H9 (cell line): ENCODE measurements at regions not wholly inside any gene's neighbourhood (a gene's known extent, or its start where the extent isn't known, plus 50 kb on each side); places are given as distances from the start of the nearest gene placed in this dataset.

Source experiments
- DNase-seq: peaks from one replicate; pipeline ENCODE4 v3.0.0-alpha.2; 2017
- H2AFZ ChIP-seq: one replicate; pipeline ENCODE4 v1.6.1; 2013; ENCODE audit warnings: mild to moderate bottlenecking, low read length, control low read depth, moderate library complexity
- H2AK5ac ChIP-seq: 2 replicates; pipeline ENCODE4 v1.6.1; 2013; ENCODE audit warnings: low read length, control low read depth, mixed read lengths; ENCODE audit not compliant: insufficient read length
- H2BK120ac ChIP-seq: one replicate; pipeline ENCODE4 v1.6.1; 2013; ENCODE audit warnings: low read depth, mild to moderate bottlenecking, low read length, control low read depth, inconsistent platforms; ENCODE audit not compliant: poor library complexity, severe bottlenecking
- H2BK12ac ChIP-seq: 2 replicates; pipeline ENCODE4 v1.6.1; 2013; ENCODE audit warnings: low read length, control low read depth, mixed read lengths, low read depth; ENCODE audit not compliant: insufficient read length
- H2BK15ac ChIP-seq: 2 replicates; pipeline ENCODE4 v1.6.1; 2013; ENCODE audit warnings: low read depth, low read length, control low read depth
- H2BK20ac ChIP-seq: one replicate; pipeline ENCODE4 v1.6.1; 2013; ENCODE audit warnings: low read depth, mild to moderate bottlenecking, low read length, control low read depth, inconsistent platforms; ENCODE audit not compliant: poor library complexity, severe bottlenecking
- H2BK5ac ChIP-seq: 2 replicates; pipeline ENCODE4 v1.6.1; 2013; ENCODE audit warnings: low read length, control low read depth, mixed read lengths; ENCODE audit not compliant: insufficient read length
- H3K14ac ChIP-seq: 2 replicates; pipeline ENCODE4 v1.6.1; 2013; ENCODE audit warnings: low read length, control low read depth; ENCODE audit not compliant: insufficient read depth
- H3K18ac ChIP-seq: 2 replicates; pipeline ENCODE4 v1.6.1; 2013; ENCODE audit warnings: low read depth, mild to moderate bottlenecking, mixed read lengths, low read length, control low read depth; ENCODE audit not compliant: insufficient read length
- H3K23ac ChIP-seq: 2 replicates; pipeline ENCODE4 v1.6.1; 2013; ENCODE audit warnings: low read length, control low read depth, mixed read lengths, low read depth; ENCODE audit not compliant: insufficient read length
- H3K23me2 ChIP-seq: 2 replicates; pipeline ENCODE4 v1.6.1; 2013; ENCODE audit warnings: low read depth, mild to moderate bottlenecking, mixed read lengths, low read length, control low read depth; ENCODE audit not compliant: insufficient read length, poor library complexity, severe bottlenecking
- H3K27ac ChIP-seq: 2 replicates; pipeline ENCODE4 v1.5.1; 2013; ENCODE audit warnings: low read length, control low read depth, mixed read lengths, low read depth; ENCODE audit not compliant: insufficient read length
- H3K27me3 ChIP-seq: 2 replicates; pipeline ENCODE4 v1.6.1; 2013; ENCODE audit warnings: low read length, control low read depth, inconsistent platforms; ENCODE audit not compliant: insufficient read depth
- H3K4ac ChIP-seq: 2 replicates; pipeline ENCODE4 v1.6.1; 2013; ENCODE audit warnings: low read depth, mild to moderate bottlenecking, control low read depth, inconsistent platforms, low read length, moderate library complexity
- H3K4me1 ChIP-seq: 2 replicates; pipeline ENCODE4 v1.6.1; 2013; ENCODE audit warnings: low read length, control low read depth, inconsistent platforms; ENCODE audit not compliant: insufficient read depth
- H3K4me2 ChIP-seq: 2 replicates; pipeline ENCODE4 v1.6.1; 2013; ENCODE audit warnings: low read length, control low read depth, mixed read lengths; ENCODE audit not compliant: insufficient read length, insufficient read depth
- H3K56ac ChIP-seq: 2 replicates; pipeline ENCODE4 v1.6.1; 2013; ENCODE audit warnings: low read depth, mild to moderate bottlenecking, mixed read lengths, low read length, control low read depth; ENCODE audit not compliant: insufficient read length
- H3K79me1 ChIP-seq: 2 replicates; pipeline ENCODE4 v1.6.1; 2013; ENCODE audit warnings: low read depth, mild to moderate bottlenecking, moderate library complexity, low read length, control low read depth, inconsistent platforms; ENCODE audit not compliant: insufficient read depth, poor library complexity, severe bottlenecking
- H3K79me2 ChIP-seq: 2 replicates; pipeline ENCODE4 v1.6.1; 2013; ENCODE audit warnings: low read length, control low read depth, inconsistent platforms; ENCODE audit not compliant: insufficient read depth
- H3K9ac ChIP-seq: 2 replicates; pipeline ENCODE4 v1.6.1; 2013; ENCODE audit warnings: low read length, control low read depth, mixed read lengths; ENCODE audit not compliant: insufficient read length; ENCODE audit errors: extremely low read depth
- H3K9me3 ChIP-seq: one replicate; pipeline ENCODE4 v1.6.1; 2013; ENCODE audit warnings: low read depth, low read length, inconsistent platforms; ENCODE audit not compliant: control insufficient read depth
- H3T11ph ChIP-seq: one replicate; pipeline ENCODE4 v1.6.1; 2013; ENCODE audit warnings: mild to moderate bottlenecking, low read length, control low read depth, inconsistent platforms
- H4K20me1 ChIP-seq: one replicate; pipeline ENCODE4 v1.6.1; 2013; ENCODE audit not compliant: control insufficient read depth, insufficient read length, insufficient read depth
- H4K5ac ChIP-seq: 2 replicates; pipeline ENCODE4 v1.6.1; 2013; ENCODE audit warnings: low read depth, mild to moderate bottlenecking, mixed read lengths, low read length, control low read depth; ENCODE audit not compliant: insufficient read length
- H4K8ac ChIP-seq: replicated peaks from 2 replicates; pipeline ENCODE4 v1.6.1; 2013; ENCODE audit warnings: low read length, control low read depth, mixed read lengths, low read depth; ENCODE audit not compliant: insufficient read length
- H4K91ac ChIP-seq: 2 replicates; pipeline ENCODE4 v1.6.1; 2013; ENCODE audit warnings: low read depth, mild to moderate bottlenecking, moderate library complexity, mixed read lengths, low read length, control low read depth; ENCODE audit not compliant: insufficient read length
- H3K27ac Mint-ChIP-seq, 3 experiments: 2 replicates in 2 of 3; 3 replicates in 1 of 3; pipeline ENCODE4 v1.8.0; 2020 to 2021; ENCODE audit warnings: mixed read lengths in 3 of 3, mild to moderate bottlenecking in 1 of 3, moderate library complexity in 1 of 3
- H3K27me3 Mint-ChIP-seq: 2 replicates; pipeline ENCODE4 v1.8.0; 2021; ENCODE audit warnings: low read depth, mild to moderate bottlenecking, moderate library complexity, mixed read lengths
- H3K36me3 Mint-ChIP-seq, 3 experiments: 2 replicates in 2 of 3; 3 replicates in 1 of 3; pipeline ENCODE4 v1.8.0; 2020 to 2021; ENCODE audit warnings: low read depth in 3 of 3, mixed read lengths in 3 of 3; ENCODE audit not compliant: insufficient read depth in 1 of 3
- H3K4me1 Mint-ChIP-seq, 2 experiments: 2 replicates each; pipeline ENCODE4 v1.8.0; 2020; ENCODE audit warnings: mixed read lengths in 2 of 2
- H3K4me3 Mint-ChIP-seq, 2 experiments: 2 replicates in 1 of 2; 3 replicates in 1 of 2; pipeline ENCODE4 v1.8.0; 2020 to 2021; ENCODE audit warnings: mild to moderate bottlenecking in 2 of 2, mixed read lengths in 2 of 2, moderate library complexity in 1 of 2
- H3K9me3 Mint-ChIP-seq, 2 experiments: 2 replicates in 1 of 2; 3 replicates in 1 of 2; pipeline ENCODE4 v1.8.0; 2020; ENCODE audit warnings: mild to moderate bottlenecking in 2 of 2, mixed read lengths in 2 of 2, moderate library complexity in 1 of 2
- WGBS: extraction: QIAGEN DNeasy Blood & Tissue Kit; methylation state at CpG from one replicate; pipeline ENCODE4 v1.1.7; 2013; ENCODE audit warnings: missing lambda C conversion rate, low lambda C conversion rate, mixed read lengths; ENCODE audit not compliant: insufficient read length; ENCODE audit errors: extremely low coverage; 5-methylcytosine and 5-hydroxymethylcytosine counted together
- TF ChIP-seq, protein P1 (sequence below): fragments of 200-600 bp; sonication (generic); conservative IDR thresholded peaks from 3 replicates; pipeline ENCODE4 v1.8.0; 2021; ENCODE audit warnings: antibody characterized with exemption, mild to moderate bottlenecking

DNA sequence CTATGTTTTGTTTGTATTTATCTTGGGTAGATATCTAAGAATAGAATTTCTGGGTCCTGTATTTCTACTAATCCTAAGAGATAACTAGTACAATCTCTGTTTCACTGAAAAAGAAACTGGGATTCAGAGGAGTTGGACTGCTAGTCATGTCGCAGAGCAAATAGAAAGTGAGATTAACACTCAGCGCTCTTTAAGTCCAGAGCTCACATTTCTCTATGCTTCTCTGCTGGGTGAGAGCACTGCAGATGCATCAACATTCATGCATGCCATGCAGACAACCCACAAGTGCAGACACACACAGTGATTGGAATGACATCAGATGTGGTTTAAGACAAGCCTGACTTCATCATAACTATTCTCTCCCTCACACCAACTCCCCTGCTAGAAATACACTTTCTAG, 563.8 kb downstream of the TDRD15 start:
- Histone ChIP-seq H3K9me3 (no peaks in the 10 kb centered on the region), H4K91ac (no peak overlapping the region), H3K4me2 (no peak overlapping the region), H3K23me2 (no peaks in the 10 kb centered on the region), H2AFZ (no peak overlapping the region), H3K18ac (no peak overlapping the region), H2BK20ac (no peak overlapping the region), H3K9ac (no peak overlapping the region), H3K27ac (no peak overlapping the region), H2BK5ac (no peak overlapping the region), H4K5ac (no peak overlapping the region), H3K23ac (no peak overlapping the region), H3K4ac (no peak overlapping the region), H4K20me1 (no peaks in the 10 kb centered on the region), H3T11ph (no peak overlapping the region), H3K56ac (no peak overlapping the region), H2BK12ac (no peak overlapping the region), H3K27me3 (no peaks in the 10 kb centered on the region), H4K8ac (no peak overlapping the region), H3K14ac (no peak overlapping the region), H3K4me1 (no peaks in the 10 kb centered on the region), H2BK120ac (no peak overlapping the region), H2BK15ac (no peak overlapping the region), H3K79me1 (no peaks in the 10 kb centered on the region), H2AK5ac (no peak overlapping the region), H3K79me2 (no peaks in the 10 kb centered on the region)
- Mint-ChIP-seq H3K4me1 (no peaks in the 10 kb centered on the region), H3K27ac (no peak overlapping the region), H3K9me3 (no peaks in the 10 kb centered on the region), H3K36me3 (no peaks in the 10 kb centered on the region), H3K4me3 (no peak overlapping the region), H3K27me3 (no peaks in the 10 kb centered on the region)
- TF ChIP-seq, protein P1, sequence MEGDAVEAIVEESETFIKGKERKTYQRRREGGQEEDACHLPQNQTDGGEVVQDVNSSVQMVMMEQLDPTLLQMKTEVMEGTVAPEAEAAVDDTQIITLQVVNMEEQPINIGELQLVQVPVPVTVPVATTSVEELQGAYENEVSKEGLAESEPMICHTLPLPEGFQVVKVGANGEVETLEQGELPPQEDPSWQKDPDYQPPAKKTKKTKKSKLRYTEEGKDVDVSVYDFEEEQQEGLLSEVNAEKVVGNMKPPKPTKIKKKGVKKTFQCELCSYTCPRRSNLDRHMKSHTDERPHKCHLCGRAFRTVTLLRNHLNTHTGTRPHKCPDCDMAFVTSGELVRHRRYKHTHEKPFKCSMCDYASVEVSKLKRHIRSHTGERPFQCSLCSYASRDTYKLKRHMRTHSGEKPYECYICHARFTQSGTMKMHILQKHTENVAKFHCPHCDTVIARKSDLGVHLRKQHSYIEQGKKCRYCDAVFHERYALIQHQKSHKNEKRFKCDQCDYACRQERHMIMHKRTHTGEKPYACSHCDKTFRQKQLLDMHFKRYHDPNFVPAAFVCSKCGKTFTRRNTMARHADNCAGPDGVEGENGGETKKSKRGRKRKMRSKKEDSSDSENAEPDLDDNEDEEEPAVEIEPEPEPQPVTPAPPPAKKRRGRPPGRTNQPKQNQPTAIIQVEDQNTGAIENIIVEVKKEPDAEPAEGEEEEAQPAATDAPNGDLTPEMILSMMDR = no peak
- no peak for DNase-seq
- WGBS = no CpG with 5 or more reads among the region's 2 CpGs
